Naive thymus-derived CD4-positive, alpha-beta T cell (primary cell): ENCODE measurements at regions not wholly inside any gene's neighbourhood (a gene's known extent, or its start where the extent isn't known, plus 50 kb on each side); places are given as distances from the start of the nearest gene placed in this dataset.
A peak's percentile ranks its signal among the peaks of the same experiment; 100 is the strongest.

Experiments
- ATAC-seq: fragments of 150-1000 bp; cut with Tn5 transposase; 2 replicates; pipeline ENCODE4 v1.10.0; 2021; ENCODE audit warnings: mild to moderate bottlenecking, moderate library complexity
- CTCF ChIA-PET: fragments of 350-600 bp; sonication (Branson Sonifier 250); formaldehyde crosslinking; loops from one replicate; lab custom pipeline; 2021; ENCODE audit warnings: antibody characterized with exemption; lab: Charles Lee
- POLR2A ChIA-PET: fragments of 350-600 bp; sonication (Branson Sonifier 250); formaldehyde crosslinking; loops from one replicate; lab custom pipeline; 2021; ENCODE audit warnings: antibody characterized with exemption, inconsistent platforms; lab: Charles Lee
- DNase-seq, 9 donors: peaks; one replicate each; pipeline versions ENCODE4 v3.0.0 to v3.0.0-alpha.2; 2020 to 2022; ENCODE audit warnings: mixed read lengths in 1 of 9
- H3K27ac ChIP-seq: one replicate; pipeline ENCODE4 v1.7.0; 2013; ENCODE audit warnings: mild to moderate bottlenecking, low read depth, low read length, moderate library complexity
- H3K27me3 ChIP-seq, 2 donors: one replicate each; pipeline ENCODE4 v1.7.0; 2013; ENCODE audit warnings: low read length in 2 of 2, mild to moderate bottlenecking in 2 of 2, moderate library complexity in 2 of 2; ENCODE audit not compliant: control insufficient read depth in 2 of 2, insufficient read depth in 2 of 2
- H3K36me3 ChIP-seq, 3 experiments: 1 replicate in 2 of 3; 2 replicates in 1 of 3; pipeline ENCODE4 v1.7.0; 2013; ENCODE audit warnings: low read length in 3 of 3, mild to moderate bottlenecking in 3 of 3, moderate library complexity in 1 of 3; ENCODE audit not compliant: insufficient read depth in 3 of 3, control insufficient read depth in 2 of 3
- H3K4me1 ChIP-seq, 2 donors: one replicate each; pipeline ENCODE4 v1.7.0; 2013; ENCODE audit warnings: low read length in 2 of 2, mild to moderate bottlenecking in 2 of 2, moderate library complexity in 1 of 2; ENCODE audit not compliant: control insufficient read depth in 2 of 2, insufficient read depth in 2 of 2
- H3K4me3 ChIP-seq: 2 replicates; pipeline ENCODE4 v1.7.0; 2013; ENCODE audit warnings: mild to moderate bottlenecking, low read length
- H3K9me3 ChIP-seq, 3 experiments: 1 replicate in 2 of 3; 2 replicates in 1 of 3; pipeline ENCODE4 v1.7.0; 2013; ENCODE audit warnings: low read length in 3 of 3; ENCODE audit not compliant: control insufficient read depth in 2 of 3
- H3K27ac Mint-ChIP-seq, 9 donors: one replicate each; pipeline ENCODE4 v1.8.0; 2020 to 2022; ENCODE audit warnings: mixed read lengths in 9 of 9, mild to moderate bottlenecking in 8 of 9, moderate library complexity in 5 of 9, inconsistent platforms in 2 of 9
- H3K27me3 Mint-ChIP-seq, 5 donors: one replicate each; pipeline ENCODE4 v1.8.0; 2021 to 2022; ENCODE audit warnings: mixed read lengths in 5 of 5, mild to moderate bottlenecking in 1 of 5
- H3K36me3 Mint-ChIP-seq, 5 donors: one replicate each; pipeline ENCODE4 v1.8.0; 2020 to 2022; ENCODE audit warnings: mixed read lengths in 5 of 5, mild to moderate bottlenecking in 3 of 5, inconsistent platforms in 1 of 5
- H3K4me1 Mint-ChIP-seq, 7 donors: one replicate each; pipeline ENCODE4 v1.8.0; 2020 to 2022; ENCODE audit warnings: mixed read lengths in 7 of 7, mild to moderate bottlenecking in 3 of 7, inconsistent platforms in 1 of 7
- H3K4me3 Mint-ChIP-seq, 10 donors: one replicate each; pipeline ENCODE4 v1.8.0; 2020 to 2022; ENCODE audit warnings: mild to moderate bottlenecking in 10 of 10, mixed read lengths in 10 of 10, moderate library complexity in 6 of 10, inconsistent platforms in 2 of 10
- H3K9me3 Mint-ChIP-seq, 11 donors: one replicate each; pipeline ENCODE4 v1.8.0; 2020 to 2022; ENCODE audit warnings: mixed read lengths in 11 of 11, mild to moderate bottlenecking in 4 of 11, inconsistent platforms in 1 of 11, moderate library complexity in 1 of 11
- intact Hi-C, 2 donors: fragments of 100-400 bp; cut with micrococcal nuclease; formaldehyde crosslinking; loops; one replicate each; pipeline ENCODE4 v1.15.1; 2023

DNA sequence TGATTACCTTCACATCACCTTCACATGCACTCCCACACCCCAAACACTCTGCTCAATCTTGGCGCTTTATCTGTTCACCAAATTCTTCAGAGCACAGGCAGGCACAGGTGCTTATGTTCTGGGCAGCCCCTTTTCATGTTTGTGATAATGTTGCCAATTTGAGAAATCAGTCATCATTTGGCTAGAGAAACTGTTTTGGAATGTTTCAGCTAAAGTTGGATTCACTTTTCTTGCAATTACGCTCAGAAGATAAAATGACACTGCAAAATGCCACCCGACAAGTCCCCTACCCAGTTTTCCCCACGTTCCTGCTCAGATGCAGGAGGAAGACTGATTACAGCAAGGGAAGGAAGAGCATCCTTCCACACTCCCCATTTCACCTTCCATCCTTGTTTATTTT is 192.9 kb upstream of the LRRN1 start:
- H3K9me3 ChIP-seq = no peaks in the 10 kb centered on the region
- DNase-seq (no peak), ATAC-seq (no peak)
- Mint-ChIP-seq H3K27me3 (peaks cover 0 to 29% (median 9%) of the 10 kb centered on the region in 5 donors), H3K9me3 (peaks cover 0 to 17% (median 4%) of the 10 kb centered on the region in 11 donors), H3K4me3 (no peak overlapping the region), H3K36me3 (peaks cover 0 to 4% (median 0%) of the 10 kb centered on the region in 5 donors), H3K27ac (no peak overlapping the region), H3K4me1 (no peaks in the 10 kb centered on the region)
- intact Hi-C loops = no loop called here
- no peaks in the 10 kb centered on the region for H3K4me1 ChIP-seq
- H3K36me3 ChIP-seq = no peaks in the 10 kb centered on the region
- POLR2A ChIA-PET = no interaction called here
- no peak overlapping the region for H3K4me3 ChIP-seq
- H3K27me3 ChIP-seq = no peaks in the 10 kb centered on the region
- CTCF ChIA-PET = no interaction called here
- H3K27ac ChIP-seq = no peak overlapping the region

GRCh38 chr3:3605226-3605625 is 194.0 kb upstream of the LRRN1 start:
- no peak for ATAC-seq
- Histone ChIP-seq H3K27ac (no peak overlapping the region), H3K4me3 (no peak overlapping the region), H3K36me3 (no peaks in the 10 kb centered on the region), H3K27me3 (no peaks in the 10 kb centered on the region), H3K9me3 (no peaks in the 10 kb centered on the region), H3K4me1 (no peaks in the 10 kb centered on the region)
- Mint-ChIP-seq H3K9me3 (peaks cover 0 to 12% (median 3%) of the 10 kb centered on the region in 11 donors), H3K27ac (no peak overlapping the region), H3K4me3 (no peak overlapping the region), H3K27me3 (peaks cover 0 to 20% (median 5%) of the 10 kb centered on the region in 5 donors), H3K36me3 (peaks cover 0 to 4% (median 0%) of the 10 kb centered on the region in 5 donors), H3K4me1 (no peaks in the 10 kb centered on the region)
- intact Hi-C loops = no loop called here
- ChIA-PET POLR2A (interaction anchor here (0.6 kb wide), 1 partner anchor 455 kb away, joined by 3 read pairs; no protein-coding TSS in a partner anchor), CTCF (no interaction called here)
- DNase-seq = no peak

DNA sequence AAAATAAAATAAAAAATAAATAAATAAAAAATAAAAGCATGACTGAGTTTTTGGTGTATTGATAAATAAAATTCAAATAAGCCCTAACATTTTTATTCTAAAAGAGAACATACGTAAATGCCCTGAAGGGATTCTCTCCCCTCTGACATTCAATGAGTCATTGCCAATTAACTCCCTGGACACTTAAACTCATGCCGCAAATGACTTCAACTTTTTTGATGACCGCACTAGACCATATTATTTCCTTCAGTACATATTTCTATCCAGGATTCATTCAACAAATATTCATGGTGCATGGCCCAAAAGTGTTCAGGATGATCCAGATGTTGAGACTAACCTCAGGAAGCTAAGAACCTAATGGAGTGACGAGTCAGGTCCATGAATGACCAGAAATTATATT is 195.9 kb upstream of the LRRN1 start:
- peaks cover 0 to 3% (median 0%) of the 10 kb centered on the region in 5 donors for H3K36me3 Mint-ChIP-seq
- ATAC-seq (no peak), DNase-seq (no peak)
- no peaks in the 10 kb centered on the region for H3K4me1 Mint-ChIP-seq
- Histone ChIP-seq H3K9me3 (no peaks in the 10 kb centered on the region), H3K4me1 (no peaks in the 10 kb centered on the region), H3K27ac (no peak overlapping the region), H3K36me3 (no peaks in the 10 kb centered on the region), H3K4me3 (no peak overlapping the region), H3K27me3 (no peaks in the 10 kb centered on the region)
- peaks cover 0 to 14% (median 4%) of the 10 kb centered on the region in 5 donors for H3K27me3 Mint-ChIP-seq
- intact Hi-C loops = no loop called here
- POLR2A ChIA-PET = no interaction called here
- no peak overlapping the region for H3K4me3 Mint-ChIP-seq
- peaks cover 0 to 8% (median 0%) of the 10 kb centered on the region in 11 donors for H3K9me3 Mint-ChIP-seq
- no peak overlapping the region for H3K27ac Mint-ChIP-seq
- CTCF ChIA-PET = no interaction called here

DNA sequence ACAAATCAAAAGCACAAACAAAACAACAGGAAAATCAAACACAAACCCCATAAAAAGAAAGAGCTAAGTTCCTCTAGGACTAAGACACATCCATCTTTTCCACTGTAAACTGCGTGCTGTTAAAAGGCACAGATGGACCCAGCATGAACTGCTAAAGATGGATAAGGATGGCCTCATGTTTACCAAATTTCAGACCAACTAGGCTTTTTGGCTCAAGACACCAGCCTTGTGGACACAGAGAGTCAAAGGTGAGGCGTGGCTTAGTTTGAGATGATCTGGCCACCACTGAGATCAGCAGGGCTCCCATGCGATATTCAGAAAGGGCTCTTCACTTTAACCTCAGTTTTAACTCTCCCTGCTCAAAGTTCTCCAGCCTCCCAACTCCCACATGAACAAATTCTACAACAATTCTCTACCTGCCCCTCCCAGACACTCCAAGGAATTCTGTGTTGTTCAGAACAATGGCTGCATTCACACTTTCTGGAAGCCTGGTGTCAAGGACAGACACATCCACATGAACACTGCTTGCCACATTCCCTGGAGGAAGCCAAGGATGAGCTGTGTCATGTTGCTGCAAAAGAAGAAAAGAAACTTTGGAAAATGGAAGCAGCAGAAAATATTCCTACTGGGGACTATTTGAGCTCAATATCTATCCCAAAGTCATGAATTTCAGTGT is 198.4 kb upstream of the LRRN1 start:
- H3K27me3 ChIP-seq = no peaks in the 10 kb centered on the region
- H3K27ac ChIP-seq = no peak overlapping the region
- ChIA-PET POLR2A (interaction anchor here (0.7 kb wide), 1 partner anchor 92 kb away, joined by 5 read pairs; no protein-coding TSS in a partner anchor), CTCF (no interaction called here)
- Mint-ChIP-seq H3K4me1 (no peaks in the 10 kb centered on the region), H3K36me3 (peaks cover 0 to 3% (median 0%) of the 10 kb centered on the region in 5 donors), H3K9me3 (peaks cover 0 to 6% (median 0%) of the 10 kb centered on the region in 11 donors), H3K4me3 (no peak overlapping the region), H3K27ac (no peak overlapping the region), H3K27me3 (peaks cover 0 to 5% (median 3%) of the 10 kb centered on the region in 5 donors)
- ATAC-seq (no peak), DNase-seq (no peak)
- no peak overlapping the region for H3K4me3 ChIP-seq
- intact Hi-C loops = no loop called here
- H3K9me3 ChIP-seq = no peaks in the 10 kb centered on the region
- H3K4me1 ChIP-seq = no peaks in the 10 kb centered on the region
- H3K36me3 ChIP-seq = no peaks in the 10 kb centered on the region

DNA sequence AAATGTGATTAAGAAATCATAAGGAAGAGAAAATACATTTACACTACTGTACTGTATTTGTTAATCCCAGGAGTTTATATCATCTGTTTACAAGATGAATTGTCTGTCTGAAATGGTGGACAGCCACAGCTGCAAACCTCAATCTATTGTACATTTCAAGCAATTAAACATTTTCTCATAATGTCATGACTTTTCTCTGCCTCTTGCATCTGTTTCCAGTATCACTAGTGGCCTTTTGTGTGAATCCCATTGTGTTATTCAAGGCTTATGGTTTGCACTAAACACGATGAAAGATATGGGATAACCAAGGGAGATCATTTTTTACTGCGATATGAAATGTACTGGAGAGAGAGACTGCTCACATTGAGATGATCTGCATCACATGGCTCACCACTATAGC is 200.2 kb upstream of the LRRN1 start:
- Mint-ChIP-seq H3K27me3 (peaks cover 0 to 5% (median 3%) of the 10 kb centered on the region in 5 donors), H3K4me3 (no peak overlapping the region), H3K9me3 (peaks cover 0 to 6% (median 0%) of the 10 kb centered on the region in 11 donors), H3K36me3 (peaks cover 0 to 3% (median 0%) of the 10 kb centered on the region in 5 donors), H3K27ac (no peak overlapping the region), H3K4me1 (no peaks in the 10 kb centered on the region)
- Histone ChIP-seq H3K4me1 (no peaks in the 10 kb centered on the region), H3K36me3 (no peaks in the 10 kb centered on the region), H3K27ac (no peak overlapping the region), H3K27me3 (no peaks in the 10 kb centered on the region), H3K4me3 (no peak overlapping the region), H3K9me3 (no peaks in the 10 kb centered on the region)
- DNase-seq (no peak), ATAC-seq (no peak)
- POLR2A ChIA-PET = no interaction called here
- intact Hi-C loops = no loop called here
- CTCF ChIA-PET = interaction anchor here (0.6 kb wide), 1 partner anchor 128 kb away, joined by 4 read pairs; no protein-coding TSS in a partner anchor

DNA sequence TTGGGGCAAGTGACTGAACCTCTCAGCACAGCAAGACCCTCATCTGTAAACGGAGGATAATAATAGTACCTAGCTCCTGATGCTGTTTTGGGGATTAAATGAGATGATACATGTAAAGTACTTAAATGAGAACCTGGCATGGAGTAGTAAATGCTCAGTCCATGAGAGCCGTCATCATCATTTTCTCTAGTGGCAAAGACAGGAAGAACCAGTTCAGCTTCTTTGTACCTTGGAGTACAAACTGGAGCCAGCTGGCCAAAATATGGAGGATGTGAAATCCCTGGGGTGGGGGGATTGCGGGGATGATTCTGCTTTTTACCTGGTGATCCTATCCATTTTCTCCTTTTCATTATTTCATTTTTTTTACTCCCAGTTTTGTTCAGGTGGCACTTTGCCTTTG is 204.2 kb upstream of the LRRN1 start:
- no peak for ATAC-seq
- Mint-ChIP-seq H3K27ac (no peak overlapping the region), H3K4me1 (no peaks in the 10 kb centered on the region), H3K9me3 (peaks cover 0 to 7% (median 0%) of the 10 kb centered on the region in 11 donors), H3K27me3 (no peaks in the 10 kb centered on the region), H3K36me3 (peaks cover 0 to 3% (median 0%) of the 10 kb centered on the region in 5 donors), H3K4me3 (no peak overlapping the region)
- Histone ChIP-seq H3K36me3 (no peaks in the 10 kb centered on the region), H3K4me3 (no peak overlapping the region), H3K9me3 (no peaks in the 10 kb centered on the region), H3K27ac (no peak overlapping the region), H3K4me1 (no peaks in the 10 kb centered on the region), H3K27me3 (no peaks in the 10 kb centered on the region)
- ChIA-PET POLR2A (no interaction called here), CTCF (no interaction called here)
- intact Hi-C loops = no loop called here
- DNase-seq = no peak

- Mint-ChIP-seq H3K27me3 (no peaks in the 10 kb centered on the region), H3K36me3 (no peaks in the 10 kb centered on the region), H3K27ac (no peak overlapping the region), H3K9me3 (peaks cover 0 to 4% (median 0%) of the 10 kb centered on the region in 11 donors), H3K4me3 (no peak overlapping the region), H3K4me1 (peaks cover 0 to 5% (median 0%) of the 10 kb centered on the region in 7 donors)
- peak; percentile 42 for ATAC-seq
- ChIA-PET POLR2A (no interaction called here), CTCF (no interaction called here)
- no peaks in the 10 kb centered on the region for H3K4me1 ChIP-seq
- H3K4me3 ChIP-seq = no peak overlapping the region
- no peaks in the 10 kb centered on the region for H3K36me3 ChIP-seq
- intact Hi-C loops = no loop called here
- DNase-seq = no peak
- no peaks in the 10 kb centered on the region for H3K27me3 ChIP-seq
- no peak overlapping the region for H3K27ac ChIP-seq
- H3K9me3 ChIP-seq = no peaks in the 10 kb centered on the region
Measured at GRCh38 chr3:3589715-3590130, 209.5 kb upstream of the LRRN1 start.
